Adrenal gland (tissue), 5 donors: ENCODE measurements at regions not wholly inside any gene's neighbourhood (a gene's known extent, or its start where the extent isn't known, plus 50 kb on each side); places are given as distances from the start of the nearest gene placed in this dataset.

ENCODE experiments used
- POLR2A ChIP-seq, 2 donors: fragments of 450-650 bp; IDR thresholded peaks; one replicate each; pipeline ENCODE4 v1.6.1; 2017; ENCODE audit warnings: antibody characterized with exemption in 2 of 2, mild to moderate bottlenecking in 2 of 2, moderate library complexity in 1 of 2
- TF ChIP-seq, protein P1 (sequence below), 6 experiments: fragments of 450-650 bp in 4 of 6; fragments of 200-600 bp in 2 of 6; sonication (generic) in 1 of 6; IDR thresholded peaks; 1 replicate in 5 of 6; 2 replicates in 1 of 6; pipeline versions ENCODE4 v1.5.1 to v1.8.0; 2016 to 2021; ENCODE audit warnings: antibody characterized with exemption in 6 of 6, mild to moderate bottlenecking in 2 of 6, moderate library complexity in 1 of 6
- donor health status: DM: no; HTN: no; CAD: no.

DNA sequence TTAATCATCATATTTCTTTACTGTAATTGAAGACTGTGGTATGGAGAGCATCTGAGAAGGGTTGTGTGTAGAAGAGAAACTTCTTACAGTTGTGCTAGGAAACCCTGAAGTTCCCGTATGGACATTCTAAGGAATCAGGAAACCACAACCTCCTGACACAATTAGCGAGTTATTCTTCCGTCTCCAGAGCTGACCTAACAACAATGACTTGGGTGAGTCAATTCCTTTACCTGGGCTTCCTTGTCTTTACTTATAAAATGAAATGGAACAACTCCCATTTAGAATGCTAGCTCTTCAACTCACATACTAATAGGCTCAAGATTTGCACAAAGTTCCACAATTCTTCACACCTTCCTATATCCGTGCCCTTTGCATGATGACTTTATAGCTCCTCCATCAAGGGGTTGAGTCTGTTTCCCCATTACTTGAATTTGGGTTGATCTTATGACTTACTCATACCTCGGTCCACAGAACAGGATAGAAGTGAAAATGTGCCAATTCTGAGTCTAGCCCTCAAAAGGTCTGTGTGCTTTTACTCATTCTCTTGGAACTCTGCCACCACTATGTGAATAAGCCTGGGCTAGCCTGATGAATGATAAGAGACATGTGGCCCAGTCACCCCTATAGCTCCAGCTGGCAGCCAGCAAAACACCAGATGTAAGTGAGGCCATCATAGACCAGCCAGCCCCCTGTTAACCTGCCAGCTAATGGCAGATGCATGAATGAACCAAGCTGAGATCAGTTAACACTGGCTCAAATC, 459.4 kb downstream of the ETNK1 start:
- TF ChIP-seq POLR2A (IDR thresholded peaks at IDR 0.05), result no peak
- TF ChIP-seq, protein P1, sequence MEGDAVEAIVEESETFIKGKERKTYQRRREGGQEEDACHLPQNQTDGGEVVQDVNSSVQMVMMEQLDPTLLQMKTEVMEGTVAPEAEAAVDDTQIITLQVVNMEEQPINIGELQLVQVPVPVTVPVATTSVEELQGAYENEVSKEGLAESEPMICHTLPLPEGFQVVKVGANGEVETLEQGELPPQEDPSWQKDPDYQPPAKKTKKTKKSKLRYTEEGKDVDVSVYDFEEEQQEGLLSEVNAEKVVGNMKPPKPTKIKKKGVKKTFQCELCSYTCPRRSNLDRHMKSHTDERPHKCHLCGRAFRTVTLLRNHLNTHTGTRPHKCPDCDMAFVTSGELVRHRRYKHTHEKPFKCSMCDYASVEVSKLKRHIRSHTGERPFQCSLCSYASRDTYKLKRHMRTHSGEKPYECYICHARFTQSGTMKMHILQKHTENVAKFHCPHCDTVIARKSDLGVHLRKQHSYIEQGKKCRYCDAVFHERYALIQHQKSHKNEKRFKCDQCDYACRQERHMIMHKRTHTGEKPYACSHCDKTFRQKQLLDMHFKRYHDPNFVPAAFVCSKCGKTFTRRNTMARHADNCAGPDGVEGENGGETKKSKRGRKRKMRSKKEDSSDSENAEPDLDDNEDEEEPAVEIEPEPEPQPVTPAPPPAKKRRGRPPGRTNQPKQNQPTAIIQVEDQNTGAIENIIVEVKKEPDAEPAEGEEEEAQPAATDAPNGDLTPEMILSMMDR (IDR thresholded peaks at IDR 0.05), result no peak
